ENCODE measurements at regions not wholly inside any gene's neighbourhood (a gene's known extent, or its start where the extent isn't known, plus 50 kb on each side); places are given as distances from the start of the nearest gene placed in this dataset.

- Mint-ChIP-seq H3K4me1 (ENCODE audit: unreplicated experiment) (peaks cover 3% of the 10 kb centered on the region), H3K27me3 (ENCODE audit: unreplicated experiment) (peaks cover 8% of the 10 kb centered on the region), H3K36me3 (ENCODE audit: unreplicated experiment) (no peaks in the 10 kb centered on the region), H3K27ac (ENCODE audit: unreplicated experiment) (no peak overlapping the region), H3K9me3 (ENCODE audit: unreplicated experiment) (no peaks in the 10 kb centered on the region), H3K4me3 (ENCODE audit: unreplicated experiment) (no peak overlapping the region)
- TF ChIP-seq, protein P1, sequence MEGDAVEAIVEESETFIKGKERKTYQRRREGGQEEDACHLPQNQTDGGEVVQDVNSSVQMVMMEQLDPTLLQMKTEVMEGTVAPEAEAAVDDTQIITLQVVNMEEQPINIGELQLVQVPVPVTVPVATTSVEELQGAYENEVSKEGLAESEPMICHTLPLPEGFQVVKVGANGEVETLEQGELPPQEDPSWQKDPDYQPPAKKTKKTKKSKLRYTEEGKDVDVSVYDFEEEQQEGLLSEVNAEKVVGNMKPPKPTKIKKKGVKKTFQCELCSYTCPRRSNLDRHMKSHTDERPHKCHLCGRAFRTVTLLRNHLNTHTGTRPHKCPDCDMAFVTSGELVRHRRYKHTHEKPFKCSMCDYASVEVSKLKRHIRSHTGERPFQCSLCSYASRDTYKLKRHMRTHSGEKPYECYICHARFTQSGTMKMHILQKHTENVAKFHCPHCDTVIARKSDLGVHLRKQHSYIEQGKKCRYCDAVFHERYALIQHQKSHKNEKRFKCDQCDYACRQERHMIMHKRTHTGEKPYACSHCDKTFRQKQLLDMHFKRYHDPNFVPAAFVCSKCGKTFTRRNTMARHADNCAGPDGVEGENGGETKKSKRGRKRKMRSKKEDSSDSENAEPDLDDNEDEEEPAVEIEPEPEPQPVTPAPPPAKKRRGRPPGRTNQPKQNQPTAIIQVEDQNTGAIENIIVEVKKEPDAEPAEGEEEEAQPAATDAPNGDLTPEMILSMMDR (IDR thresholded peaks at IDR 0.05): no peak
- no peak for DNase-seq (ENCODE audit: extremely low spot score, unreplicated experiment)
These were observed 235.1 kb upstream of the CFAP20DC start for GRCh38 chr3:59284926-59285325.

DNA sequence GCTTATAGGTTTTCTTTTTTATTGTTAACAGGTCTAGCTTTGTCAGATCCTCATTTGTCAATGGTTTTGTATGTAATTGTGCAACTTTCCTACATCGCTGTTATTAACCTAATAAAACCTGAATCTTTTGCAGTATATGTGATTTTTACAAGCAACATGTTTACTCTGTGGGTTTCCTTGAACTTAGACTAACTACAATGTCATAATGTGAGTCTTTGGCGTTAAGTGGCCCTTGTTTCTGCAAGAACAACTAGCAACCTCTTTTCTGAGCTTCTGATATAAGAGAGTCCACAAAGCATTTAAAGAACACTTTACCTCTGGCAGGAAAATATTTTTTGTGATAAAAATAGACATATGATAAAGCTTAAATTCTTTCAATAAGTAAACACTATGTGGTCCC, 230.3 kb upstream of the CFAP20DC start:
- Mint-ChIP-seq H3K9me3 (ENCODE audit: unreplicated experiment) (no peaks in the 10 kb centered on the region), H3K36me3 (ENCODE audit: unreplicated experiment) (no peaks in the 10 kb centered on the region), H3K4me3 (ENCODE audit: unreplicated experiment) (no peak overlapping the region), H3K27me3 (ENCODE audit: unreplicated experiment) (peaks cover 4% of the 10 kb centered on the region), H3K27ac (ENCODE audit: unreplicated experiment) (no peak overlapping the region), H3K4me1 (ENCODE audit: unreplicated experiment) (no peaks in the 10 kb centered on the region)
- TF ChIP-seq, protein P1 (IDR thresholded peaks at IDR 0.05): no peak
- no peak for DNase-seq (ENCODE audit: extremely low spot score, unreplicated experiment)

GRCh38 chr3:59277816-59278215, 228.0 kb upstream of the CFAP20DC start:
- Mint-ChIP-seq H3K36me3 (ENCODE audit: unreplicated experiment) (no peaks in the 10 kb centered on the region), H3K9me3 (ENCODE audit: unreplicated experiment) (no peaks in the 10 kb centered on the region), H3K27ac (ENCODE audit: unreplicated experiment) (no peak overlapping the region), H3K4me3 (ENCODE audit: unreplicated experiment) (no peak overlapping the region), H3K27me3 (ENCODE audit: unreplicated experiment) (peaks cover 4% of the 10 kb centered on the region), H3K4me1 (ENCODE audit: unreplicated experiment) (no peaks in the 10 kb centered on the region)
- no peak for DNase-seq (ENCODE audit: extremely low spot score, unreplicated experiment)
- TF ChIP-seq, protein P1 (IDR thresholded peaks at IDR 0.05): no peak

DNA sequence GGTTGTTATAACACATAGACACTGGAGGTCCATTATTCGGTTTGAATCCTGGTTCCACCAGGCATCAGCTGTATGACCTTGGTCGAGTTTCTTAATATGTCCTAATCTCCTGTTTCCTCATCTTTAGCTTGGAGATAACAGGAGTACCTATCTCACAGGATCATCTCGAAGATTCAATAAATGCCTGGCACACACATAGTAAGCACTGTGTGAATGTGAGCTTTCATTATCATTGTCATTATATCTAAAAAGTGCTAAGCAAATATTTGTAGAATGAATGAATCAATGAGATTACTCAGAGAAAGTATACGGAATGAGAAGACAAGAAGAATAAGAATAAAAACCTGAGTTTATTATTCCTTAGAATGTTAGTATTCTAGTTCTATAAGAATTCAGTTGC, 227.4 kb upstream of the CFAP20DC start:
- Mint-ChIP-seq H3K36me3 (ENCODE audit: unreplicated experiment) (no peaks in the 10 kb centered on the region), H3K27me3 (ENCODE audit: unreplicated experiment) (peaks cover 4% of the 10 kb centered on the region), H3K4me3 (ENCODE audit: unreplicated experiment) (no peak overlapping the region), H3K9me3 (ENCODE audit: unreplicated experiment) (no peaks in the 10 kb centered on the region), H3K27ac (ENCODE audit: unreplicated experiment) (no peak overlapping the region), H3K4me1 (ENCODE audit: unreplicated experiment) (no peaks in the 10 kb centered on the region)
- DNase-seq (ENCODE audit: extremely low spot score, unreplicated experiment): no peak
- TF ChIP-seq, protein P1 (IDR thresholded peaks at IDR 0.05): no peak

DNA sequence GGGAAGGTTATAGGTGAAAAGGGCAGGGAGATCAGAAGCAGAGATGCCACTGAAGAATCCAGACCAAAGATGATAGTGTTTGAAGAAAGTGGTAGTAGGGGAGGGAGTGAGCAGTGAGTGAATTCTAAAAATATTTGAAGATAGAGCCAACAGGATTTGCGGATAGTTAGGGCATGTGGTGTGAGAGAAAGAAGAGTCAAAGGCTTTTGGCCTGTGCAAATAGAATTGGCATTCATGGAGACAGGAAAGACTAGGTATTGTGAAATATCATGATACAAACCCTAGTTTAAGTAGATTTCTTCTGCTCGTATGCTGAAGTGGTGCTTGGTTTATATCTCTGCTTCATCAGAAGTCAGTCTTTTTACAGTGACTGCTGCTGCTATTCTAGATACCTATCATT, 224.2 kb upstream of the CFAP20DC start:
- TF ChIP-seq, protein P1 (IDR thresholded peaks at IDR 0.05): no peak
- peaks cover 4% of the 10 kb centered on the region for H3K27me3 Mint-ChIP-seq (ENCODE audit: unreplicated experiment)

More for the DNA sequence above, 224.2 kb upstream of the CFAP20DC start:
- H3K4me1 Mint-ChIP-seq (ENCODE audit: unreplicated experiment): no peaks in the 10 kb centered on the region
- no peaks in the 10 kb centered on the region for H3K9me3 Mint-ChIP-seq (ENCODE audit: unreplicated experiment)
- no peak for DNase-seq (ENCODE audit: extremely low spot score, unreplicated experiment)
- H3K36me3 Mint-ChIP-seq (ENCODE audit: unreplicated experiment): no peaks in the 10 kb centered on the region
- no peak overlapping the region for H3K27ac Mint-ChIP-seq (ENCODE audit: unreplicated experiment)
- no peak overlapping the region for H3K4me3 Mint-ChIP-seq (ENCODE audit: unreplicated experiment)

All from osteocyte (in vitro differentiated cells).